Karpas-422 (cell line): ENCODE measurements at regions not wholly inside any gene's neighbourhood (a gene's known extent, or its start where the extent isn't known, plus 50 kb on each side); places are given as distances from the start of the nearest gene placed in this dataset.

Experiments used
- DNase-seq: peaks from one replicate; pipeline ENCODE4 v3.0.0-alpha.2; 2015
- H2AFZ ChIP-seq: fragments of 200-600 bp; sonication (generic); 2 replicates; pipeline ENCODE4 v1.6.1; 2014; ENCODE audit warnings: antibody characterized with exemption, low read length, mixed read lengths
- H3K27ac ChIP-seq: fragments of 200-600 bp; sonication (generic); 2 replicates; pipeline ENCODE4 v1.5.1; 2014; ENCODE audit warnings: mild to moderate bottlenecking, low read length, moderate library complexity
- H3K27me3 ChIP-seq: fragments of 200-600 bp; sonication (generic); 2 replicates; pipeline ENCODE4 v1.6.1; 2014; ENCODE audit warnings: low read length, mixed read lengths
- H3K36me3 ChIP-seq: fragments of 200-600 bp; sonication (generic); 2 replicates; pipeline ENCODE4 v1.6.1; 2014; ENCODE audit warnings: low read length, mixed read lengths; ENCODE audit not compliant: insufficient read depth
- H3K4me1 ChIP-seq: fragments of 200-600 bp; sonication (generic); 2 replicates; pipeline ENCODE4 v1.6.1; 2014; ENCODE audit warnings: mild to moderate bottlenecking, low read length, mixed read lengths
- H3K4me2 ChIP-seq: fragments of 200-600 bp; sonication (generic); 2 replicates; pipeline ENCODE4 v1.6.1; 2014; ENCODE audit warnings: low read length, low read depth, mild to moderate bottlenecking; ENCODE audit not compliant: poor library complexity, severe bottlenecking
- H3K4me3 ChIP-seq: fragments of 200-600 bp; sonication (generic); 2 replicates; pipeline ENCODE4 v1.5.1; 2014; ENCODE audit warnings: mild to moderate bottlenecking, antibody characterized with exemption, low read length, mixed read lengths
- H3K79me2 ChIP-seq: fragments of 200-600 bp; sonication (generic); 2 replicates; pipeline ENCODE4 v1.6.1; 2014; ENCODE audit warnings: mild to moderate bottlenecking, low read length, mixed read lengths
- H3K9ac ChIP-seq: fragments of 200-600 bp; sonication (generic); 2 replicates; pipeline ENCODE4 v1.6.0; 2014; ENCODE audit warnings: low read length
- H3K9me2 ChIP-seq: fragments of 200-600 bp; sonication (generic), shearing (Covaris generic); replicated peaks from 2 replicates; pipeline ENCODE4 v1.6.0; 2014; ENCODE audit warnings: mild to moderate bottlenecking, low read length, moderate library complexity; ENCODE audit not compliant: insufficient read depth
- H3K9me3 ChIP-seq: fragments of 300-700, 200-600 bp; sonication (generic); 2 replicates; pipeline ENCODE4 v1.6.1; 2014; ENCODE audit warnings: low read length, mixed read lengths
- H4K20me1 ChIP-seq: fragments of 200-600 bp; sonication (generic); 2 replicates; pipeline ENCODE4 v1.6.1; 2014; ENCODE audit warnings: mild to moderate bottlenecking, antibody characterized with exemption, low read length, low read depth; ENCODE audit not compliant: insufficient read depth

DNA sequence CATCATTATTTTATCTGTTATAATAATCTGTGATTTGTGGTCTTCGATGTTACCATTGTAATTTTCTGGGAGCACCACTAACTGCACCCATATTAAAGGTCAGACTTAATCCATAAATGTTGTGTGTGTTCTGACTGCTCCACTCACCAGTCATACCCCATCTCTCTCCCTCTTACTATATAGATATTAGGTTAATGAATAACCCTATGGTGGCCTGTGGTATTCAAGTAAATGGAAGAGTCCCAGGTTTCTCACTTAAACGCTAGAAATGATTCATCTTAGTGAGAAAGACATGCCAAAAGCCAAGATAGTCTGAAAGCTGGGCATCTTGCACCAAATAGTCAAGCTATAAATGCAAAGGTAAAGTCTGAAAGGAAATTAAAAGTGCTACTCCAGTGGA lies 1358.5 kb downstream of the ROBO2 start:
- no peaks in the 10 kb centered on the region for H3K27me3 ChIP-seq
- H4K20me1 ChIP-seq, result no peaks in the 10 kb centered on the region
- H3K4me1 ChIP-seq, result no peaks in the 10 kb centered on the region
- H3K36me3 ChIP-seq, result no peaks in the 10 kb centered on the region
- no peaks in the 10 kb centered on the region for H3K79me2 ChIP-seq
- H3K9me3 ChIP-seq, result no peaks in the 10 kb centered on the region
- H3K4me2 ChIP-seq, result no peak overlapping the region
- H2AFZ ChIP-seq, result no peak overlapping the region
- DNase-seq, result no peak
- no peaks in the 10 kb centered on the region for H3K9me2 ChIP-seq
- no peak overlapping the region for H3K9ac ChIP-seq
- H3K4me3 ChIP-seq, result no peak overlapping the region
- no peak overlapping the region for H3K27ac ChIP-seq

DNA sequence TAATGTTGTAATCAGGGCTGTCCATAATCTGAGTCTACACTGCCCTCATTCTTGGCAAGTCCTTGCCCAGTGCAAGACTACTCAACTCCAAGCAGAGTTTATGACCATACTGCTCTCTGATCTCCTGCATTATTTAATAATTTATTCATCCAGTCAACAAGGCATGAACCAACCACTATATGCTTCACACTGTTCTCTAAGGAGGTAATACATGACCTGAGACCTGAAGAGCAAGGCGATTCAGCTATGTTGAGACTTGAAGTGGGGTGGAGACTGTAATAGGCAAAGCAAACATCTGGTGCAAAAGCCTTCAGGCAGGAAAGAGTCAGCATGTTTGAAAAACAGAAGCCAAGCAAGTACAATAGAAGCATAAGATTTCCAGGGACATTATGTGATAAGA lies 1362.8 kb downstream of the ROBO2 start:
- no peaks in the 10 kb centered on the region for H3K36me3 ChIP-seq
- H3K9me2 ChIP-seq, result no peaks in the 10 kb centered on the region
- H2AFZ ChIP-seq, result no peak overlapping the region
- H3K4me1 ChIP-seq, result no peaks in the 10 kb centered on the region
- H3K27ac ChIP-seq, result no peak overlapping the region
- no peak for DNase-seq
- no peaks in the 10 kb centered on the region for H3K79me2 ChIP-seq
- no peak overlapping the region for H3K4me2 ChIP-seq
- no peak overlapping the region for H3K4me3 ChIP-seq
- no peak overlapping the region for H3K9ac ChIP-seq
- no peaks in the 10 kb centered on the region for H3K27me3 ChIP-seq
- H3K9me3 ChIP-seq, result no peaks in the 10 kb centered on the region
- no peaks in the 10 kb centered on the region for H4K20me1 ChIP-seq

DNA sequence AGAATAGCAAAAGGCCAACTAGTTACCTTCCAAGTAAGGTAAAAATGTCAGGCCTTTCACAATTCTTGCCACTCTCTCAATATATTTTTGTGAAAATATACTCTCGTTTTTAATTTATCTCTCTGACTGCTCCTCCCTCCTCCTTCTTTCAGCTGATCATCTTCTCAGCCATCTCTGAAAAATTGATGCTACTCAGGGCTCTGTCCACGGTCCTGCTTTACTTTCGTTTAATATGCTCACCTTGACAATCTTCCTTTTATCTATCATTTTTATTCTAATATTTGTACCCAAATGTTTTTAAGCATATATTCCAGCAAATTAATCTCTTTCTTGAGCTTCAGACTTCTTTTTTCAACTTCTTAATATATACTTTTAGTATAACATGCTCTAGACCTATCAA lies 1362.1 kb downstream of the ROBO1 start:
- Histone ChIP-seq H3K9me3 (no peaks in the 10 kb centered on the region), H3K27me3 (no peaks in the 10 kb centered on the region), H3K4me1 (no peaks in the 10 kb centered on the region), H3K36me3 (no peaks in the 10 kb centered on the region), H4K20me1 (no peaks in the 10 kb centered on the region), H3K9ac (no peak overlapping the region), H3K4me3 (no peak overlapping the region), H3K4me2 (no peak overlapping the region), H2AFZ (no peak overlapping the region), H3K27ac (no peak overlapping the region), H3K79me2 (no peaks in the 10 kb centered on the region), H3K9me2 (no peaks in the 10 kb centered on the region)
- no peak for DNase-seq

DNA sequence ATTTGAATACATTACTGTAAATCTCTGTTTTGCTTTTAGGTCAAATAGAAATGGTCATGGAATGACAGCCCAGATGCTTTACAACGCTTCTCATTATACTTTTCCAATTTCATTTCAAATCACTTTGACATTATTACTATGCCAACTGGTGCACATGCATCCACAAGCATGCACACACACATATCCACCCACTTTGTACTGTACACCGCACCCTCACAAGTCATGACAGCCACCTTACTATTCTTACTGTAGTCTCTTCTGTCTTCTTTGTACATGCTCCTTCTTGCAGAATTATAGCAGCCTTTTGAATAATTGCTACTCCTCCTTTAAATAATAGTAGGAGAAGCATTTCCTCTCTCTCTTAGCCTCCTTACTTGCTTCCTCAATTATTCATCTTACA lies 1361.4 kb downstream of the ROBO1 start:
- Histone ChIP-seq H4K20me1 (no peaks in the 10 kb centered on the region), H3K4me3 (no peak overlapping the region), H3K36me3 (no peaks in the 10 kb centered on the region), H2AFZ (no peak overlapping the region), H3K4me2 (no peak overlapping the region), H3K79me2 (no peaks in the 10 kb centered on the region), H3K9me2 (no peaks in the 10 kb centered on the region), H3K27ac (no peak overlapping the region), H3K4me1 (no peaks in the 10 kb centered on the region), H3K27me3 (no peaks in the 10 kb centered on the region), H3K9ac (no peak overlapping the region), H3K9me3 (no peaks in the 10 kb centered on the region)
- no peak for DNase-seq

DNA sequence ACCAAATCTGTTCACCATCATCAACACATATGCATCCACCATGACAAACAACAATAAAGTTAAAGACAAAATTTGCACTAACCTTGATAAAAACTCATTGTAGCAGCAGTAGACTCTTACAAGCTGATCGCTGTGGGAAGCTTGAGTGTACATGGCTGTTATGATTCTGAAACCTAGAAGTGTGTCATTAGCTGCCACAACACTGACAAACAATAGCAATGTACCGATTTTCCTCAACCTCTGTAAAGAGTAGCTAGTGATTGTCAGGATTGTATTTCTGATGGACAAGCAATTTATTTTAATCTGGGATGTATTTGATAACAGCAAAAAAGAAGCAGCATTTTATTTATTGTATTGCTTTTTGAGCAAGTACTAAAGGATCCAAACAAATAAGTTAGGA lies 1357.7 kb downstream of the ROBO1 start:
- no peaks in the 10 kb centered on the region for H3K27me3 ChIP-seq
- no peaks in the 10 kb centered on the region for H3K9me2 ChIP-seq
- DNase-seq, result no peak
- H3K9me3 ChIP-seq, result no peaks in the 10 kb centered on the region
- no peak overlapping the region for H3K27ac ChIP-seq
- H3K9ac ChIP-seq, result no peak overlapping the region
- no peak overlapping the region for H3K4me3 ChIP-seq
- no peak overlapping the region for H3K4me2 ChIP-seq
- no peaks in the 10 kb centered on the region for H3K79me2 ChIP-seq
- no peaks in the 10 kb centered on the region for H4K20me1 ChIP-seq
- no peaks in the 10 kb centered on the region for H3K4me1 ChIP-seq
- H3K36me3 ChIP-seq, result no peaks in the 10 kb centered on the region
- H2AFZ ChIP-seq, result no peak overlapping the region

DNA sequence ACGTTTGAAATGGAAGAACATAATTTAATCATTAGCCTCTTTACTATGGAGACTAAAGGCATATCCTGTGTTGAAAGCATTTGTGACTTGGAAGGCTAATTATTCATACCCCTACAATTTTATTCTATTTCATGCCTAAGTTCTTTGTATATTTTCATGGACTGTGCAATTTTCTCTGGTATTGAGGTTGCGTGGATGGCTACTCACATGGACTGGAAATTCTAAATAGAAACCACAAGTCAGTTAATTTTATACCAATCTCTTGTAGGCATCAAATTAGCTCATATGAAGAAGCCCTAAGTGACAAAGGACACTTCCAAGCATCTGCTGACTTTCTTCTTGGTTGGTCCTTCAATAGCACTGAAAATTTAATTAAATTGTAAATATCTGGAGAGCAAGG lies 1353.5 kb downstream of the ROBO1 start:
- H3K4me3 ChIP-seq, result no peak overlapping the region
- no peak overlapping the region for H2AFZ ChIP-seq
- no peaks in the 10 kb centered on the region for H3K27me3 ChIP-seq
- no peak overlapping the region for H3K27ac ChIP-seq
- H3K9me2 ChIP-seq, result no peaks in the 10 kb centered on the region
- H3K9me3 ChIP-seq, result no peaks in the 10 kb centered on the region
- no peaks in the 10 kb centered on the region for H3K4me1 ChIP-seq
- DNase-seq, result no peak
- H4K20me1 ChIP-seq, result no peaks in the 10 kb centered on the region
- no peak overlapping the region for H3K4me2 ChIP-seq
- no peaks in the 10 kb centered on the region for H3K36me3 ChIP-seq
- no peaks in the 10 kb centered on the region for H3K79me2 ChIP-seq
- H3K9ac ChIP-seq, result no peak overlapping the region

DNA sequence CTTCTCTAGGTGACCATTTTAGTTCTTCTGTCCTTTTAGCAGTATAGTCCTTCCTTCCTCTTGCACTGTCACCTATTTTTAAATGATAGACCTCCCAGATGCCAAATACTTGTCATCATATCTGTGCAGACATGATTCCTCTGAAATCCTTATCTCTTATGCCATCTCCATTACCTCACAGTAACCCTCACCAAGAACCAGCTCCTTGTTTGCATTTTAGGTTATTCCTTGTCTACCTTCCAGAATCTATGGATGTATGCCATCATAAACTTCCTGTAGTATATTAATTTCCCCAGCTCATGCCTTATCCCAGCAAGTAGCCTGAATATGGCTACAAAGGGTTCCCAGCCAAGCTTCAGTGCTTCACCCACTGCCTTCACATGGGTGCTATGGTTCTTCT lies 1347.2 kb downstream of the ROBO1 start:
- H3K79me2 ChIP-seq, result no peaks in the 10 kb centered on the region
- no peaks in the 10 kb centered on the region for H3K9me2 ChIP-seq
- no peak for DNase-seq
- no peaks in the 10 kb centered on the region for H4K20me1 ChIP-seq
- H3K36me3 ChIP-seq, result no peaks in the 10 kb centered on the region
- H3K9ac ChIP-seq, result no peak overlapping the region
- no peak overlapping the region for H2AFZ ChIP-seq
- H3K27me3 ChIP-seq, result no peaks in the 10 kb centered on the region
- H3K4me2 ChIP-seq, result peak overlapping the region; percentile 57
- peaks cover 19% of the 10 kb centered on the region for H3K4me1 ChIP-seq
- no peak overlapping the region for H3K27ac ChIP-seq
- no peaks in the 10 kb centered on the region for H3K9me3 ChIP-seq
- H3K4me3 ChIP-seq, result no peak overlapping the region

DNA sequence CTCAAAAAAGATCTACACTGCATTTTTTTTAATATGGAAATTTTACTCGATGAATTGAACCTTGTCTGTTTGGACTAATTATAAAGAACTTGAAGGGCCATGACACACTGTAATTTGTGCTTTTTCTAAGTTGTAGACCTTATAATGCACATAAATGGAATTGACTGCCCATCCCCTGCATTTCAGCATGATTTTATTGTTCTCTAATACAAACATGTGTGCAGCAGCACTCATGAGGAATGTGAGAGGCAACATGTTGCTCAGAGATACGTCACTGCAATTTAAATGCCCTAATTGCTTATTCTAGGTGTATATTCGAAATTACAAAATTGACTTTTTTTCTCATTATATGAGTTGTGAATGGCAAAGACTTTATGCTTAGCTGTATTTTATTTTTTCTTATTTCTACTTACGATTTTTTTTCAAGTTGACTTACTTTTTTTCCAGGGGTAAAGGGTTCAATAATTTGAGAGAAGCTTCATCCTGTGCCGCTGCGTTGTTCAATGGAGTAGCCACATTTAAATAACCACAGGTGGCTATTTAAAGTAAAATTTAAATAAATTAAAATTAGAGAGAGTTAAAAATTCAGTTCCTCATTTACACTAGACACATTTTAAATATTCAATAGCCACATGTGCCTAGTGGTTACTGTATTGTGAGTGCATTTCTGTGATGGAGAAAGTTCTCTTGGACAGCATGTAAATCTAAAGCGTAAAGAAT lies 1346.4 kb downstream of the ROBO1 start:
- no peaks in the 10 kb centered on the region for H3K9me3 ChIP-seq
- H2AFZ ChIP-seq, result no peak overlapping the region
- DNase-seq, result peak; percentile 70
- H3K4me3 ChIP-seq, result peak overlapping the region; percentile 41
- no peaks in the 10 kb centered on the region for H3K36me3 ChIP-seq
- no peaks in the 10 kb centered on the region for H3K79me2 ChIP-seq
- H3K4me1 ChIP-seq, result peaks cover 19% of the 10 kb centered on the region
- no peaks in the 10 kb centered on the region for H4K20me1 ChIP-seq
- H3K9me2 ChIP-seq, result no peaks in the 10 kb centered on the region
- H3K9ac ChIP-seq, result no peak overlapping the region
- no peaks in the 10 kb centered on the region for H3K27me3 ChIP-seq
- peak overlapping the region; percentile 57 for H3K4me2 ChIP-seq
- H3K27ac ChIP-seq, result no peak overlapping the region

DNA sequence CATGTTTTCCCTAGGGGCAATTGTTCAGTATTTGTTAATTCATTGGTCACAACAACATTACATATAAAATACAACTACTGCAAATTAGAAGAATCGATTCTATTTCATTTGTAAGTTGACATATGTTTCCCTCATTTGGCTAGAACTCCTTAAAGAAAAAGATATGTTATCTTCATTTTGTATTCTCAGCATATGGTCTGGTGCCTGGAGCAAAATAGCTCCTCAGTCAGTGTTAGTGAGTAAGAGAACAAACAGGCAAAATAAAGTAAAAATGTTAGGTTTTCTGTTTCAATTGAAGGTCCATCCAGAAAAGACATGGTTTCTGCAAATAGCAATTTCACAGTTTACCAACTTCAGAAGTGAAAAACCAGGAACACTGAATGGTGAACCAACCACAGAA lies 1343.1 kb downstream of the ROBO1 start:
- Histone ChIP-seq H3K79me2 (no peaks in the 10 kb centered on the region), H3K4me1 (peaks cover 19% of the 10 kb centered on the region), H3K9me3 (no peaks in the 10 kb centered on the region), H3K27me3 (no peaks in the 10 kb centered on the region), H3K9me2 (no peaks in the 10 kb centered on the region), H3K36me3 (no peaks in the 10 kb centered on the region), H3K9ac (no peak overlapping the region), H4K20me1 (no peaks in the 10 kb centered on the region), H3K4me3 (no peak overlapping the region), H3K4me2 (no peak overlapping the region), H2AFZ (no peak overlapping the region), H3K27ac (no peak overlapping the region)
- DNase-seq, result no peak
